Motor neuron (in vitro differentiated cells): ENCODE measurements at regions not wholly inside any gene's neighbourhood (a gene's known extent, or its start where the extent isn't known, plus 50 kb on each side); places are given as distances from the start of the nearest gene placed in this dataset.

Experiments
- ATAC-seq, 8 experiments: fragments of 200-7000 bp; cut with Tn5 transposase; replicated peaks in 6 of 8; 2 replicates each; pipeline ENCODE4 v1.8.0; 2021; ENCODE audit warnings: mild to moderate bottlenecking in 8 of 8, moderate library complexity in 8 of 8
- H3K27ac ChIP-seq, 2 donors: fragments of 250-450 bp; sonication (Bioruptor Pico); 2 replicates each; pipeline ENCODE4 v1.9.0; 2021; ENCODE audit warnings: antibody characterized with exemption in 2 of 2, mild to moderate bottlenecking in 2 of 2, moderate library complexity in 1 of 2
- H3K4me1 ChIP-seq, 2 donors: fragments of 250-450 bp; sonication (Bioruptor Pico); replicated peaks in 1 of 2; 2 replicates each; pipeline ENCODE4 v1.6.1; 2021; ENCODE audit warnings: antibody characterized with exemption in 2 of 2, mild to moderate bottlenecking in 2 of 2, moderate library complexity in 1 of 2
- H3K4me3 ChIP-seq, 5 donors: fragments of 250-450 bp; sonication (Bioruptor Pico); 2 replicates each; pipeline ENCODE4 v1.9.0; 2021; ENCODE audit warnings: antibody characterized with exemption in 5 of 5, mild to moderate bottlenecking in 5 of 5, moderate library complexity in 4 of 5
- WGBS, 10 experiments: fragments of 450-650 bp; shearing (Covaris generic); methylation state at CpG; one replicate each; pipeline ENCODE4 v1.0.0; 2022; 5-methylcytosine and 5-hydroxymethylcytosine counted together
- in situ Hi-C, 9 experiments: fragments of 400-800 bp; cut with MboI; loops; one replicate each; pipeline ENCODE4 v1.15.0; 2021; ENCODE audit warnings: low sequenced_read_pairs in 9 of 9, low pct_unique_long_range_greater_than_20kb in 2 of 9; ENCODE audit not compliant: unreplicated experiment in 9 of 9

- in situ Hi-C loops = no loop called here
- Histone ChIP-seq H3K4me3 (no peak overlapping the region), H3K27ac (no peak overlapping the region), H3K4me1 (peaks cover 0 to 10% of the 10 kb centered on the region in 2 donors)
- ATAC-seq = no peak
- WGBS, 10 experiments = 0 to 100% (median 65%) methylated on average over 1 to 2 of the region's 2 CpGs
Observed at GRCh38 chr11:37078521-37078920, 480.5 kb upstream of the RAG2 start.

GRCh38 chr11:37076866-37077265, 478.8 kb upstream of the RAG2 start:
- Histone ChIP-seq H3K27ac (no peak overlapping the region), H3K4me1 (peaks cover 0 to 6% of the 10 kb centered on the region in 2 donors), H3K4me3 (no peak overlapping the region)
- in situ Hi-C loops = no loop called here
- ATAC-seq = no peak
- 0 to 83% (median 39%) methylated on average over 1 of the region's 1 CpG; no CpG with 5 or more reads in 2 of the 10 experiments for WGBS, 10 experiments

GRCh38 chr11:37072538-37073055, 474.6 kb upstream of the RAG2 start:
- Histone ChIP-seq H3K4me1 (peaks cover 0 to 17% of the 10 kb centered on the region in 2 donors), H3K27ac (no peak overlapping the region), H3K4me3 (no peak overlapping the region)
- ATAC-seq = no peak
- 0 to 86% (median 39%) methylated on average over 1 of the region's 1 CpG; no CpG with 5 or more reads in 4 of the 10 experiments for WGBS, 10 experiments
- in situ Hi-C loops = no loop called here

- Histone ChIP-seq H3K4me1 (peaks cover 0 to 23% of the 10 kb centered on the region in 2 donors), H3K27ac (no peak overlapping the region), H3K4me3 (no peak overlapping the region)
- in situ Hi-C loops = no loop called here
- no peak for ATAC-seq
Observed at GRCh38 chr11:37050311-37050710, 452.3 kb upstream of the RAG2 start.

GRCh38 chr11:37040921-37041320, 442.9 kb upstream of the RAG2 start:
- in situ Hi-C loops = no loop called here
- H3K27ac ChIP-seq = no peak overlapping the region
- H3K4me3 ChIP-seq = no peak overlapping the region
- peaks cover 0 to 5% of the 10 kb centered on the region in 2 donors for H3K4me1 ChIP-seq
- ATAC-seq = no peak

- ATAC-seq = no peak
- no peak overlapping the region for H3K4me3 ChIP-seq
- H3K4me1 ChIP-seq = peaks cover 0 to 5% of the 10 kb centered on the region in 2 donors
- WGBS, 10 experiments = 4 to 95% (median 53%) methylated on average over 1 to 3 of the region's 3 CpGs
- in situ Hi-C loops = no loop called here
- H3K27ac ChIP-seq = no peak overlapping the region
Observed at GRCh38 chr11:37038911-37039310, 440.9 kb upstream of the RAG2 start.

- WGBS, 10 experiments = 0 to 100% (median 52%) methylated on average over 1 to 5 of the region's 5 CpGs
- no peaks in the 10 kb centered on the region for H3K4me1 ChIP-seq
- H3K4me3 ChIP-seq = no peak overlapping the region
- ATAC-seq = no peak
- no peak overlapping the region for H3K27ac ChIP-seq
- in situ Hi-C loops = no loop called here
Observed at GRCh38 chr11:37026741-37027140, 428.7 kb upstream of the RAG2 start.

GRCh38 chr11:37026326-37026725, 428.3 kb upstream of the RAG2 start:
- in situ Hi-C loops = no loop called here
- WGBS, 10 experiments = 0 to 62% (median 0%) methylated on average over 1 to 3 of the region's 3 CpGs; no CpG with 5 or more reads in 1 of the 10 experiments
- Histone ChIP-seq H3K4me3 (no peak overlapping the region), H3K27ac (no peak overlapping the region), H3K4me1 (no peaks in the 10 kb centered on the region)
- no peak for ATAC-seq

- 0 to 97% (median 75%) methylated on average over 2 to 4 of the region's 4 CpGs; no CpG with 5 or more reads in 2 of the 10 experiments for WGBS, 10 experiments
- in situ Hi-C loops = no loop called here
- H3K27ac ChIP-seq = no peak overlapping the region
- H3K4me3 ChIP-seq = no peak overlapping the region
- no peaks in the 10 kb centered on the region for H3K4me1 ChIP-seq
- ATAC-seq = no peak
Observed at GRCh38 chr11:37006563-37006962, 408.5 kb upstream of the RAG2 start.

- WGBS, 10 experiments = 0 to 100% (median 36%) methylated on average over 1 to 3 of the region's 3 CpGs; no CpG with 5 or more reads in 1 of the 10 experiments
Observed at GRCh38 chr11:37002831-37003230, 404.8 kb upstream of the RAG2 start.

GRCh38 chr11:36997656-36998055, 399.6 kb upstream of the RAG2 start:
- Histone ChIP-seq H3K4me3 (no peak overlapping the region), H3K4me1 (peaks cover 0 to 17% of the 10 kb centered on the region in 2 donors), H3K27ac (no peak overlapping the region)
- in situ Hi-C loops = no loop called here
- no peak for ATAC-seq
- WGBS, 10 experiments = 0 to 92% (median 52%) methylated on average over 2 to 6 of the region's 6 CpGs

More at GRCh38 chr11:37002831-37003230, 404.8 kb upstream of the RAG2 start:
- Histone ChIP-seq H3K27ac (no peak overlapping the region), H3K4me1 (no peaks in the 10 kb centered on the region), H3K4me3 (no peak overlapping the region)
- in situ Hi-C loops = no loop called here
- no peak for ATAC-seq

- Histone ChIP-seq H3K27ac (no peak overlapping the region), H3K4me1 (peaks cover 0 to 17% of the 10 kb centered on the region in 2 donors), H3K4me3 (no peak overlapping the region)
- ATAC-seq = no peak
- WGBS, 10 experiments = 20 to 100% (median 92%) methylated on average over 2 to 3 of the region's 3 CpGs; no CpG with 5 or more reads in 5 of the 10 experiments
- in situ Hi-C loops = no loop called here
Observed at GRCh38 chr11:36996795-36997194, 398.8 kb upstream of the RAG2 start.

- Histone ChIP-seq H3K4me3 (no peak overlapping the region), H3K27ac (no peak overlapping the region), H3K4me1 (peaks cover 0 to 17% of the 10 kb centered on the region in 2 donors)
- WGBS, 10 experiments = 3 to 60% (median 14%) methylated on average over 1 to 6 of the region's 6 CpGs; no CpG with 5 or more reads in 1 of the 10 experiments
- in situ Hi-C loops = no loop called here
- peak in 5 of 8 experiments; percentile 66 to 99 (median 98) for ATAC-seq
Observed at GRCh38 chr11:36994208-36994607, 396.2 kb upstream of the RAG2 start.

- Histone ChIP-seq H3K4me3 (no peak overlapping the region), H3K27ac (no peak overlapping the region), H3K4me1 (peaks cover 0 to 4% of the 10 kb centered on the region in 2 donors)
- no peak for ATAC-seq
- in situ Hi-C loops = no loop called here
- 11 to 100% (median 80%) methylated on average over 1 of the region's 1 CpG; no CpG with 5 or more reads in 3 of the 10 experiments for WGBS, 10 experiments
Observed at GRCh38 chr11:36988556-36988955, 390.5 kb upstream of the RAG2 start.
